Left cardiac atrium (tissue), 4 donors: ENCODE measurements at regions not wholly inside any gene's neighbourhood (a gene's known extent, or its start where the extent isn't known, plus 50 kb on each side); places are given as distances from the start of the nearest gene placed in this dataset.
"Not testable (repeated sequence)": the region's sequence is repeated elsewhere in the genome, so short reads cannot be mapped to it uniquely, and the experiment has no call there.

Source experiments
- ATAC-seq, 2 donors: fragments of 200-7000 bp; cut with Tn5 transposase; one replicate each; pipeline ENCODE4 v1.9.1; 2020; ENCODE audit warnings: mild to moderate bottlenecking in 2 of 2, moderate library complexity in 2 of 2
- DNase-seq: peaks from one replicate; pipeline ENCODE4 v3.0.0-alpha.2; 2020
- intact Hi-C, 2 donors: fragments of 100-400 bp; cut with DNase I; formaldehyde crosslinking; loops; one replicate each; pipeline versions ENCODE4 v1.14.1 to v1.15.1; 2022 to 2023
- donor health status: DM: no; HTN: yes; CAD: no.
- donor health status: DM: no; HTN: yes; CAD: no; lungs with severe emphysema.
- donor health status: DM: yes; HTN: yes; CAD: no.
- donor health status: Dilated cardiomyopathy.

GRCh38 chr6:106807947-106808611 lies 166.4 kb downstream of the CD24 start:
- intact Hi-C loops: no loop called here
- ATAC-seq: no peak
- DNase-seq: no peak

- DNase-seq, intact Hi-C loops: not testable (repeated sequence)
Measured at GRCh38 chr6:106806253-106806652, 168.3 kb downstream of the CD24 start.

GRCh38 chr6:106805771-106806170 lies 168.8 kb downstream of the CD24 start:
- no peak for ATAC-seq
- intact Hi-C loops: no loop called here
- no peak for DNase-seq

More at GRCh38 chr6:106806253-106806652, 168.3 kb downstream of the CD24 start:
- ATAC-seq: not testable (repeated sequence)

- ATAC-seq (no peak), DNase-seq (no peak)
- intact Hi-C loops: no loop called here
Measured at GRCh38 chr6:106804346-106805335, 169.9 kb downstream of the CD24 start.

- intact Hi-C loops: no loop called here
- ATAC-seq (no peak), DNase-seq (no peak)
Measured at GRCh38 chr6:106803188-106803587, 171.3 kb downstream of the CD24 start.

GRCh38 chr6:106802139-106802538 lies 172.4 kb downstream of the CD24 start:
- ATAC-seq (no peak), DNase-seq (no peak)
- intact Hi-C loops: no loop called here

GRCh38 chr6:106801256-106801655 lies 171.9 kb downstream of the QRSL1 start:
- no peak for ATAC-seq

GRCh38 chr6:106800379-106800778 lies 171.0 kb downstream of the QRSL1 start:
- intact Hi-C loops: no loop called here
- no peak for ATAC-seq
- no peak for DNase-seq

More at GRCh38 chr6:106801256-106801655, 171.9 kb downstream of the QRSL1 start:
- intact Hi-C loops: no loop called here
- DNase-seq: no peak

GRCh38 chr6:106799031-106799894 lies 169.9 kb downstream of the QRSL1 start:
- DNase-seq: no peak
- intact Hi-C loops: no loop called here
- ATAC-seq: no peak

- ATAC-seq (no peak), DNase-seq (no peak)
- intact Hi-C loops: no loop called here
Measured at GRCh38 chr6:106797186-106797585, 167.8 kb downstream of the QRSL1 start.

GRCh38 chr6:106796781-106797180 lies 167.4 kb downstream of the QRSL1 start:
- no peak for DNase-seq
- intact Hi-C loops: no loop called here
- no peak for ATAC-seq

- DNase-seq: no peak
- intact Hi-C loops: no loop called here
Measured at GRCh38 chr6:106794129-106794528, 164.8 kb downstream of the QRSL1 start.

GRCh38 chr6:106792536-106793236 lies 163.3 kb downstream of the QRSL1 start:
- no peak for ATAC-seq
- intact Hi-C loops: no loop called here
- no peak for DNase-seq

More at GRCh38 chr6:106794129-106794528, 164.8 kb downstream of the QRSL1 start:
- ATAC-seq: no peak

GRCh38 chr6:106790935-106791334 lies 161.6 kb downstream of the QRSL1 start:
- DNase-seq (no peak), ATAC-seq (no peak)
- intact Hi-C loops: loop anchor here in 1 of 2 donors (2.0 kb wide), 1 partner anchor 48 kb away; no protein-coding TSS in a partner anchor

- DNase-seq (no peak), ATAC-seq (no peak)
- intact Hi-C loops: loop anchor here in 1 of 2 donors (2.0 kb wide), 1 partner anchor 49 kb away; no protein-coding TSS in a partner anchor
Measured at GRCh38 chr6:106790149-106790770, 160.9 kb downstream of the QRSL1 start.

GRCh38 chr6:106789428-106790148 lies 160.2 kb downstream of the QRSL1 start:
- intact Hi-C loops: loop anchor here in 1 of 2 donors (2.0 kb wide), 1 partner anchor 49 kb away; no protein-coding TSS in a partner anchor
- DNase-seq (no peak), ATAC-seq (no peak)

GRCh38 chr6:106788761-106789160 lies 159.4 kb downstream of the QRSL1 start:
- intact Hi-C loops: no loop called here
- DNase-seq: no peak
- no peak for ATAC-seq
